Activated CD4-positive, alpha-beta T cell treated with anti-CD3 and anti-CD28 coated beads, Interleukin-2, amount 10 ng/mL, durations not matched to agents 24 days and 14 days (primary cell): ENCODE measurements at regions not wholly inside any gene's neighbourhood (a gene's known extent, or its start where the extent isn't known, plus 50 kb on each side); places are given as distances from the start of the nearest gene placed in this dataset.
A peak's percentile ranks its signal among the peaks of the same experiment; 100 is the strongest.

Source experiments
- DNase-seq: peaks from one replicate; pipeline ENCODE4 v3.0.0; 2022
- H3K27ac Mint-ChIP-seq: one replicate; pipeline ENCODE4 v1.8.0; 2022; ENCODE audit warnings: mild to moderate bottlenecking, mixed read lengths
- H3K27me3 Mint-ChIP-seq: one replicate; pipeline ENCODE4 v1.8.0; 2022; ENCODE audit warnings: mixed read lengths
- H3K36me3 Mint-ChIP-seq: one replicate; pipeline ENCODE4 v1.8.0; 2022; ENCODE audit warnings: low read depth, mild to moderate bottlenecking, mixed read lengths
- H3K4me1 Mint-ChIP-seq: one replicate; pipeline ENCODE4 v1.8.0; 2021; ENCODE audit warnings: mixed read lengths
- H3K4me3 Mint-ChIP-seq: one replicate; pipeline ENCODE4 v1.8.0; 2022; ENCODE audit warnings: mild to moderate bottlenecking, moderate library complexity, mixed read lengths
- H3K9me3 Mint-ChIP-seq: one replicate; pipeline ENCODE4 v1.8.0; 2021; ENCODE audit warnings: mixed read lengths
- intact Hi-C: fragments of 100-400 bp; cut with micrococcal nuclease; formaldehyde crosslinking; loops from one replicate; pipeline ENCODE4 v1.15.1; 2023

DNA sequence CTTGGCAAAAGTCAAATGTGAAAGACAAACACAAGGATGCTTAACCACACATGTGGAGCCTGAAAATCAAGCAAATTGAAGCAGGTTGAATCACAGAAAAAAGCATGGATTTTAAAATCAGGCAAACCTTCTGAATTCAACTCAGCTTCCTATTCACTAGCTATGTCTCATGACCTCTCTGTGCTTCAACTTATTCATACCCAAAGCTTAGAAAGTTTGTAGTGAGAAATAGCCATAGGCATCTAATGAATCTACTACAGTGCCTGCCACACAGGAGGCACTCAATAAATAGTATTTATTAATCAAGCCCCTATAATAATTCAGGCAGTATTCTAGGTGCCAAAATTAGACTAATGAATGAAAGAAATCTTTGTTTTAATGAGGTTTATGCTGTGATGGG lies 112.2 kb upstream of the TNFAIP3 start:
- peaks cover 21% of the 10 kb centered on the region for H3K4me1 Mint-ChIP-seq
- H3K36me3 Mint-ChIP-seq: no peaks in the 10 kb centered on the region
- DNase-seq: no peak
- no peaks in the 10 kb centered on the region for H3K9me3 Mint-ChIP-seq
- H3K27me3 Mint-ChIP-seq: peaks cover 1% of the 10 kb centered on the region
- intact Hi-C loops: loop anchor here (2.0 kb wide), 1 partner anchor 14 kb away; no protein-coding TSS in a partner anchor
- H3K27ac Mint-ChIP-seq: no peak overlapping the region
- H3K4me3 Mint-ChIP-seq: no peak overlapping the region

DNA sequence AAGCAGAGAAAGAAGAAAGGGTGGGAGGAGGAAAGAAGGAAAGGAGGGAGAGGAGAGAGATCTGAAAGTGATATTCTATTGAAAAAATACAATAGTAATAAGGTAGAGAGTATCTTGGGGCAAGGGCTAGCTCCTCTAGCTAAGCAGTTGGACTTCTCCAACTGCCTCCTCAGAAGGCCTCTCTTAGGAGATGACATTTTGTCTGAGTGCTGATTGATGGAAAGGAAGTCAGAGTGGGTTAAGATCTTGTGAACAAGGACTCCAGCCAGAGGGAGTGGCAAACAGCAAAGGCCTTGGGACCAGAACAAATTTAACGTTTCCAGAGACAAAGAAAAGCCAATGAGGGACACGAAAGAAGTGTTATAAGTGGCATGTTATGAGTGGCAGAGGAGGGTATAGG lies 111.8 kb upstream of the TNFAIP3 start:
- no peak overlapping the region for H3K27ac Mint-ChIP-seq
- H3K27me3 Mint-ChIP-seq: no peaks in the 10 kb centered on the region
- intact Hi-C loops: loop anchor here (2.0 kb wide), 1 partner anchor 14 kb away; no protein-coding TSS in a partner anchor
- peaks cover 21% of the 10 kb centered on the region for H3K4me1 Mint-ChIP-seq
- no peaks in the 10 kb centered on the region for H3K36me3 Mint-ChIP-seq
- no peak for DNase-seq
- H3K9me3 Mint-ChIP-seq: no peaks in the 10 kb centered on the region
- H3K4me3 Mint-ChIP-seq: no peak overlapping the region

DNA sequence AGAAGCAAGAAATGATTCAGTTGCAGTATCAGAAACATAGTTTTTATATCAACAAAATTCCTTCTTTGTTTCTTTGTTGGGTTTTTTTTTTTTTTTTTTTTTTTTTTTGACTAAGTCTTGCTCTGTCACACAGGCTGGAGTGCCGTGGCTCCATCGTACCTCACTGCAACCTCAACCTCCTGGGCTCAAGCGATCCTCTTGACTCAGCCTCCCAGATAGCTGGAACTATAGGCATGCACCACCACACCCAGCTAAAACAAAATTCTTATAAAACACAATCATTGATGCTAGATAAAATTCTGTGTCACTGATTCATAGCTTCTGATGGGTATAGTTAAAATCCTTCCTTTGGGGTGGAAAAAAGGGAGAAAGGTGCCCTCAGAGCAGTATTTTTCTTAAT lies 110.3 kb upstream of the TNFAIP3 start:
- Mint-ChIP-seq H3K36me3 (no peaks in the 10 kb centered on the region), H3K9me3 (no peaks in the 10 kb centered on the region), H3K4me1 (peaks cover 21% of the 10 kb centered on the region), H3K27ac (no peak overlapping the region), H3K27me3 (no peaks in the 10 kb centered on the region), H3K4me3 (no peak overlapping the region)
- no peak for DNase-seq
- intact Hi-C loops: no loop called here

DNA sequence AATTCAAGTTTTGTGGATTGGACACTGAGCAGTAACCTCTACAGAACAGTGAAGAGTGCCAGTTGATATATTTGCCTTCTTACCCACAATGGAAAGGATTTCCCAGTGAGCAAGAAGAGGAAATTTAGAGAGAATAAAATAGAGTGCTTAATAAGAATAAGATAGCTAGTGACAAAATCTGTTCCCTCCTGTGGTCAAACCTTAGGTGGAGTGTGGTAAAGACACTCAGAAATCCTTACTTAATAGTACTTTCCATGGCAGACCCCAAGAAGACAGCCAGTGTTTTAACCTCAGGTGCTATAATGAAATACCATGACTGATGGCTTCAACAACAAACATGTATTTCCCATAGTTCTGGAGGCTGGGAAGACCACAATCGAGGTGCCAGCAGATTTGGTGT lies 108.4 kb upstream of the TNFAIP3 start:
- intact Hi-C loops: no loop called here
- DNase-seq: no peak
- peaks cover 19% of the 10 kb centered on the region for H3K4me1 Mint-ChIP-seq
- H3K9me3 Mint-ChIP-seq: peaks cover 3% of the 10 kb centered on the region
- no peaks in the 10 kb centered on the region for H3K36me3 Mint-ChIP-seq
- no peak overlapping the region for H3K27ac Mint-ChIP-seq
- no peaks in the 10 kb centered on the region for H3K27me3 Mint-ChIP-seq
- no peak overlapping the region for H3K4me3 Mint-ChIP-seq

DNA sequence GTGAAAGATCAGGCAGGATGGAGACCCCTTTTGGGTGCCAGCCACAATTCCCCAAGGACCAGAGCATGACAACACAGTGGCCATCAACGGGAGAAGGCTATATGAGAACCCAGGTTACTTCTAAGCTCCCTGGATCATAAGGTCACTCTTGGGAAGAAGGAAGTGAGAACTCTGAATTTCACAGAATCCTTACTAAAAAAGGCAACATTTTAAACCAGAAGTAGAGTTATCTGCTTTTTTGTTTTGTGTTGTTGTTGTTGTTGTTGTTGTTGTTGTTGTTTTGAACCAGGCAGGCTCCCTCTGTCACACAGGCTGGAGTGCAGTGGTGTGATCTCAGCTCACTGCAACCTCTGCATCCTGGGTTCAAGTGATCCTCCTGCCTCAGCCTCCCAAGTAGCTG lies 107.4 kb upstream of the TNFAIP3 start:
- Mint-ChIP-seq H3K36me3 (no peaks in the 10 kb centered on the region), H3K9me3 (peaks cover 7% of the 10 kb centered on the region), H3K4me1 (peaks cover 16% of the 10 kb centered on the region), H3K27ac (no peak overlapping the region), H3K4me3 (no peak overlapping the region), H3K27me3 (no peaks in the 10 kb centered on the region)
- intact Hi-C loops: no loop called here
- no peak for DNase-seq

DNA sequence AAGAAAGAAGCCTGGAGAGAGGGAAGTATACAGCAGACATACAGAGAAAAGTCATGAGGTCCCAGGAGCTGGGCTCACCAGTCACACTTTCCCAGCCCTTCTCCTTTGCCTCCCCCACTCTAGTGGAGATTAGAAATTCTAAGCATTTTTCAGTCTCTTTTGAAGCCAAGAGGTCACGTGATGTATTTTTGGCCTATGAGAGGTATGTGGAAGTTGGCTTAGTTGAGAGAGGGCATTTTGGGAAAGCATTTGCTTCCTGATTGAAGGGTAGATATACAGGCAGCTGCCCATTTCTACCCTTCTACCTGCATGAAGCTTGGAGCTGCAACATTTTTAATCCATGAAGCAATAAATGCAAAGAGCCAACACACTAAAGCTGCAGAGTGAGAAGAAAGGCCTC lies 106.0 kb upstream of the TNFAIP3 start:
- Mint-ChIP-seq H3K4me1 (peaks cover 9% of the 10 kb centered on the region), H3K27ac (no peak overlapping the region), H3K9me3 (peaks cover 13% of the 10 kb centered on the region), H3K27me3 (no peaks in the 10 kb centered on the region), H3K36me3 (no peaks in the 10 kb centered on the region), H3K4me3 (no peak overlapping the region)
- intact Hi-C loops: no loop called here
- no peak for DNase-seq

DNA sequence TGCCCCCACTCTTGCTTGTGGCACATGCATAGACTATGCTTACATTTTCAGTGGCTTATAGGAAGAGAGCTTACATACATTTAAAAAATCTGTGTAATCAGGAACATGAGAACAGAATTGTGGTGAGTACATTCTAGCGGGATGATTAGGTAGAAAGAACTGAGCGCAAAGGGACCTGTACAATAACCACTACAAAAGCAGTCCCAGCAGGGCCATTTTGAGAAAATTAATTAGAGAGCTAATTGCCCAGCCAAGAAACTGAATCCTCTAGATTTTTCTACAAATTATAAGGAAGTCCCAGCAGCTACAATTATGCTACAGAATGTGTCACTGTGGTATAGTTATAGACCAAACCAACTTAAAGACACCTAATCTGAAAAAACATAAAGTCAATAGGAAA lies 105.6 kb upstream of the TNFAIP3 start:
- no peak overlapping the region for H3K27ac Mint-ChIP-seq
- H3K4me3 Mint-ChIP-seq: no peak overlapping the region
- peaks cover 9% of the 10 kb centered on the region for H3K4me1 Mint-ChIP-seq
- peaks cover 16% of the 10 kb centered on the region for H3K9me3 Mint-ChIP-seq
- H3K27me3 Mint-ChIP-seq: no peaks in the 10 kb centered on the region
- DNase-seq: no peak
- intact Hi-C loops: no loop called here
- H3K36me3 Mint-ChIP-seq: no peaks in the 10 kb centered on the region

DNA sequence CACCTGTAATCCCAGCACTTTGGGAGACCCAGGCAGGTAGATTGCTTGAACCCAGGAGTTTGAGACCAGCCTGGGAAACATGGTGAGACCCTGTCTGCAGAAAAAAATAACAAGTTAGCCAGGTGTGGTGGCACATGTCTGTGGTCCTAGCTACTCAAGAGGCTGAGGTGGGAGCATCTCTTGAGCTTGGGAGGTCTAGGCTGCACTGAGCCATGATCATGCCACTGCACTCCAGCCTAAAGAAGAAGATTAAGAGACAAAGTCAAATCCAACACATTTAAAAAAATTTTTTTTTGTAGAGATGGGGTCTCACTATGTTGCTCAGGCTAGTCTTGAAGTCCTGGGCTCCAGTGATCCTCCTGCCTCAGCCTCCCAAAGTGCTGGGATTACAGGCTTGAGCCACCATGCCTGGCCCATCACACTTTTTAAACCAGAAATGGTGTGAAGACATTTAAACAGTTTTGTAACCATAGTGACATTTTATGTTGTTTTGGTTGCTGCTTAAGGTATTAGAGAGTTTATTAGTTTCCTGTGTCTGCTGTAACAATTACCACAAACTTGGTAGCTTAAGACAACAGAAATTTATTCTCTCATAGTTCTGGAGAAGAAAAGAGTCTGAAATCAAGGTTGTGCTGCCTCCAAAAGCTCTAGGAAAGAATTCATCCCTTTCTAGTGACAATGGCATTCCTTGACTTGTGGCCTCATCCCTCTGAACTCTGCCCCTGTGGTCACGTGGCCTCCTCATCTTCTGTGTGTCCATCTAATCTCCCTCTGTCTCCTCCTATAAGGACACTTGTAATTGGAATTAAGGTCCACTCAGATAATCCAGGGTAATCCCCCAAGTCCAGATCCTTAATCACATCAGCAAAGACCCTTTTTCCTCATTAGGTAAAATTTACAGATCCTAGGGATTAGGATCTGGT lies 104.6 kb upstream of the TNFAIP3 start:
- Mint-ChIP-seq H3K4me3 (no peak overlapping the region), H3K27me3 (no peaks in the 10 kb centered on the region)

DNA sequence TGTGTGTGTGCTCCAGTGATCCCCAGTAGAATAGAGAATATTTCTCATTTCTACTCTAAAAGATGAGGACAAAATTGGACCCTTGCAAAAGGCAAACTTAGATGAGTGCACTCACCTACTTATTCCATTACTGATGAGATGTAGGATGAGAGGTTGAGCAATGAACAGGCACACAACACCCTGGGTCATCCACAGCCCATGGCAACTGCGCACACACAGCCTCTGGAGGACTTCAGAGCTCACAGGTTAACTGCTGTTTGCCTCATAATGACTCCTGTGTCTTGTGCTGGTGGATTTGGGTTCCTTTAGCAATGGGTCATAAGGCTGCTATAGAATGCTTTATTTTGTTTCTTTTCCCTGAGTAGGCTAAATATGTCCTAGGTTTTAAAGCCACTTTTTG lies 103.6 kb upstream of the TNFAIP3 start:
- no peak for DNase-seq
- Mint-ChIP-seq H3K27me3 (no peaks in the 10 kb centered on the region), H3K4me3 (no peak overlapping the region), H3K4me1 (peaks cover 23% of the 10 kb centered on the region), H3K27ac (no peak overlapping the region), H3K36me3 (peaks cover 2% of the 10 kb centered on the region), H3K9me3 (peaks cover 16% of the 10 kb centered on the region)
- intact Hi-C loops: no loop called here

More for the DNA sequence above, 104.6 kb upstream of the TNFAIP3 start:
- no peak overlapping the region for H3K27ac Mint-ChIP-seq
- peaks cover 16% of the 10 kb centered on the region for H3K9me3 Mint-ChIP-seq
- peaks cover 16% of the 10 kb centered on the region for H3K4me1 Mint-ChIP-seq
- DNase-seq: no peak
- intact Hi-C loops: no loop called here
- H3K36me3 Mint-ChIP-seq: no peaks in the 10 kb centered on the region

DNA sequence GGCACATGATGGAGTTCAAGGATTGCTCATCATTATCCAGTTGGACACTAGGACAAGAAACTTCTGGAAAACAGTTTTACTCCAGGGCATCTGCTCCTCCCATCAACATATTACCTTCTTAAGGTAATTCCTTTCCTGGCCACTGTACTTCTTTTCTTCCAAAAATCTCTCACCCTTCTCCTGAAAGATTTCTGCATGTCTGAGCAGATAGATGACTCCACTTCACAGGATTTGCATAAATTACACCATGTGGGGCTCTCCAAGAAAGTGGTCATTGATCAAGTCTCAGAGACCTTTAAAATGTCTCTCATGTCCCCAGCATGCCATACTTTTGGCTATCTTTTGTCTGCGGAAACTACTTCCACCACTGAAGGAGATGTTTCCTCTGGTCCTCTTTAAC lies 103.2 kb upstream of the TNFAIP3 start:
- DNase-seq: no peak
- peaks cover 2% of the 10 kb centered on the region for H3K36me3 Mint-ChIP-seq
- peaks cover 16% of the 10 kb centered on the region for H3K9me3 Mint-ChIP-seq
- H3K4me3 Mint-ChIP-seq: no peak overlapping the region
- intact Hi-C loops: no loop called here
- H3K27me3 Mint-ChIP-seq: no peaks in the 10 kb centered on the region
- H3K4me1 Mint-ChIP-seq: peaks cover 26% of the 10 kb centered on the region
- no peak overlapping the region for H3K27ac Mint-ChIP-seq

DNA sequence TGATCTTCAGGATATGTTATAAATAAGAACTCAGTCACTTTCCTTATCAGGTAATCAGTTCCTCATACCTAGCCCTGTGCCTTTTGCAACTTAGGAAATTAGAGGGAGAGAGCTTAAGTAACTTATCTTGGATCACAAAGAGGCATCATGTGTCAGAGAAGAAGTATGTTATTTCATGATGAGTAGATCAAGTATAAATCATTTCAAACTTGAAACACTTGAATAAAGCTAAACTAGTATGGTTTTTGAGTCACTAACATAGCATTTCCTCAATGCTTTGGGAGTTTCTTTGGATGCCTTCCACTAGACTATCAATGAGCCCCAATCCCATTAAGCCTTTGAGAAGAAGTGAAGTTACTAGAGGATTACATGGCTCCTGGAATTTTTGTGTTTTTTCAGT lies 102.6 kb upstream of the TNFAIP3 start:
- intact Hi-C loops: no loop called here
- DNase-seq: no peak
- peaks cover 16% of the 10 kb centered on the region for H3K9me3 Mint-ChIP-seq
- H3K27ac Mint-ChIP-seq: no peak overlapping the region
- no peaks in the 10 kb centered on the region for H3K27me3 Mint-ChIP-seq
- H3K4me1 Mint-ChIP-seq: peaks cover 25% of the 10 kb centered on the region
- peaks cover 2% of the 10 kb centered on the region for H3K36me3 Mint-ChIP-seq
- H3K4me3 Mint-ChIP-seq: no peak overlapping the region

DNA sequence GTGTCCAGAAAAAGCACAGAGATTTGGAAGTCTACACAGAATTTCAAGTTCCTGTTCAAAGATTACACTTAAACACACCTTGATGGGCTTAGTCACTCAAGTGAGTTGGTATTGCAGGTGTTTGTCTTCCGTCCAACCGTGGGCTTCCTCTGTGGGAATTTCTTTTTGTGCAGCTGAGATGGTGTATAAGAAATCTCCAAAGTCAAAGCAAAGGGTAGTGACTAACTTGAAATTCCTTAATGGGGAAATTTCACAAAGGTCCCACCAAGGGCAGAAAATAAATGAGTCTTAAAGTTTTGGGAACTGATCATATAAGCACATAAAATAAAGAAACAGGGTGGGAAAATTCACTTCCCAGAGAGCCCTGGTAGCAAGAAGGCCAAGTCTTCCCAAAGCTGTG lies 102.0 kb upstream of the TNFAIP3 start:
- intact Hi-C loops: no loop called here
- H3K4me3 Mint-ChIP-seq: no peak overlapping the region
- H3K36me3 Mint-ChIP-seq: peaks cover 2% of the 10 kb centered on the region
- no peak for DNase-seq
- no peak overlapping the region for H3K27ac Mint-ChIP-seq
- no peaks in the 10 kb centered on the region for H3K27me3 Mint-ChIP-seq
- H3K9me3 Mint-ChIP-seq: peaks cover 16% of the 10 kb centered on the region
- peaks cover 25% of the 10 kb centered on the region for H3K4me1 Mint-ChIP-seq

DNA sequence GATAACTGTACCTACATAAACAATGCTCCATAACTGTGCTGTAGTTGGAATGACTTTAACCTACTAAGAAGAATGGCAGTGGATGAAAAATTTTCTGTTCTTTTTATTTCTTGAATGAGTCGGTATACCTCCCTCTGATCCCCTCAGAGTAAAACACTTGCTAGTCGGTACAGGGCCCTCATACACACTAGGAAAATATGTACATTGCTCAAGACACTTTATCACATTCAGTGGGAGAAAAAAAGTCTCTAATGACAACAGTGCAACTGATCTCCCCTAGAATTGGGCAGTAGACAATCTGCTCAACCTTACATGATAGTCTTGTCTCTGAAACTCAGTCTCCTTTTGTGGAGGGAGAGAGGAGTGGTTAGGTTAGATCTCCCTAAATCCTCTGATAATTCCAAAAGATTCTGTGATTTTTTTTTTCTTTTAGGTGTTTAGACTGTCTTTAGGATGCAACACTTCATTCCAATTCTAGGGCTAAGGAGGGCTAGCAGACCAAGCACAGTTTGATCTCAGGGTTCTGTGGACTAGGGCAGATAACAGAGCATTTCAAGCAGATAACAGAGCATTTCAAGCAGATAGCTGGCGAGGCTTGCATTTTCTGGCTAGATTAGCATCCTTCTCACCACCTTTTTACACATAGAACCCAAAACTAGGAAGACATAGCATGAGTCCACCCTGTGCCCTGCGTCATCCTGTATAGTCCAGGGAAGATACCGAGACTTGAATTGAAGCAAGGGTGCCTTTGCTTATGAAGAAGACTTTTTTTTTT lies 100.3 kb upstream of the TNFAIP3 start:
- no peak for DNase-seq
- Mint-ChIP-seq H3K4me3 (no peak overlapping the region), H3K36me3 (peaks cover 2% of the 10 kb centered on the region), H3K27ac (peak overlapping the region; percentile 2), H3K27me3 (no peaks in the 10 kb centered on the region), H3K9me3 (peaks cover 16% of the 10 kb centered on the region), H3K4me1 (peaks cover 25% of the 10 kb centered on the region)
- intact Hi-C loops: no loop called here

DNA sequence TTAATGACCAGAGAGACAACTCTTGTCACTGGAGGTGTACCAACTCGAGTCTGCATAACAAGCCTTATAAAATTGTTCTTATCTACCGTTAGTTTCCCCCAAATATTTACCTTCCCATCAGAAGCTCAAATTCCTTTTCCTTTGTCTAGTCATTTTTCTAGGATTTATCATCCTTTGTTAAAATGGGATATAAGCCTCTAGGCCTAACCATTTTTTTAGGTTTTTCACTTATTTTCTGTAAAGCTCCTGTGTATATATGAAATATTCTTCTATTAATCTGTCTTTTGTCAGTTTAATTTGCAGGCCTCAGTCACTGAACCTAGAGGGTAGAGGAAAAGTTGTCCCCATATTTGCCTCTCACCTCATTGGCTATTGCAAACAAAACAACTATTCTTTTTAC lies 99.6 kb upstream of the TNFAIP3 start:
- intact Hi-C loops: no loop called here
- H3K27ac Mint-ChIP-seq: no peak overlapping the region

More for the DNA sequence above, 99.6 kb upstream of the TNFAIP3 start:
- Mint-ChIP-seq H3K4me1 (peaks cover 25% of the 10 kb centered on the region), H3K36me3 (peaks cover 2% of the 10 kb centered on the region), H3K27me3 (no peaks in the 10 kb centered on the region), H3K9me3 (peaks cover 20% of the 10 kb centered on the region), H3K4me3 (no peak overlapping the region)
- DNase-seq: no peak
